SK-N-SH treated with all-trans-retinoic acid at 6 μM for 48 hours (cell line): ENCODE measurements at regions not wholly inside any gene's neighbourhood (a gene's known extent, or its start where the extent isn't known, plus 50 kb on each side); places are given as distances from the start of the nearest gene placed in this dataset.

Source experiments
- CREB5 ChIP-seq: fragments of 250-450 bp; sonication (Bioruptor Pico); IDR thresholded peaks from 2 replicates; pipeline ENCODE4 v1.5.1; 2020; ENCODE audit warnings: low read depth, mild to moderate bottlenecking, moderate library complexity
- GLIS3 ChIP-seq: fragments of 250-450 bp; sonication (Bioruptor Pico); IDR thresholded peaks from 2 replicates; pipeline ENCODE4 v1.5.0; 2020; ENCODE audit warnings: mild to moderate bottlenecking, moderate library complexity
- ZC3H10 ChIP-seq: fragments of 250-450 bp; sonication (Bioruptor Pico); IDR thresholded peaks from 2 replicates; pipeline ENCODE4 v1.5.1; 2021; ENCODE audit warnings: mild to moderate bottlenecking, moderate library complexity
- ZFP3 ChIP-seq: fragments of 250-450 bp; sonication (Bioruptor Pico); IDR thresholded peaks from 2 replicates; pipeline ENCODE4 v1.5.0; 2020; ENCODE audit warnings: mild to moderate bottlenecking, moderate library complexity
- ZNF565 ChIP-seq: fragments of 450-650 bp; formaldehyde crosslinking; conservative IDR thresholded peaks from 2 replicates; pipeline ENCODE4 v1.5.0; 2020; ENCODE audit warnings: low read depth, mild to moderate bottlenecking, moderate library complexity
- ZNF8 ChIP-seq: fragments of 450-650 bp; formaldehyde crosslinking; IDR thresholded peaks from 2 replicates; pipeline ENCODE4 v1.5.0; 2020; ENCODE audit warnings: mild to moderate bottlenecking, moderate library complexity
- TF ChIP-seq, protein P1 (sequence below): fragments of 250-450 bp; sonication (Bioruptor Pico); IDR thresholded peaks from 2 replicates; pipeline ENCODE4 v1.8.0; 2020; ENCODE audit warnings: mild to moderate bottlenecking, moderate library complexity, borderline replicate concordance

DNA sequence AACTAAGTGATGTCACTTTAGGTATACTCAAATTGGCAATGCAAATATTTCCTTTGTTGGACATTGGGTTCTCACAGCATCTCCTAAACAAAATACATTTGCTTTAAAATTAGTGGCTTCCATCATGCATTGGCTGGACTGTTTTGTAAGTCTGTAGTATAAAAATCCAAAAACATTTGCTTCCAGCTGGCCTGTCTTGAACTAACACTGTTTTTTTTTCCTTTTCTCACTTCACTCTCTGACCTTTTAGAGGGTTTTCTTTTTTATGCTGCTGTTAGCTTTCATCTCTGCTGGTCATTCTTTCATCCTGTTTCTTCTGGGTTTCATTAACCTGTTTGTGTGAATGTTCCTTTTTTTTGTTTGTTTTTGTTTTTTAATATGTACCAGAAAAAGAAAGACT is 121.7 kb upstream of the MLIP start:
- TF ChIP-seq, protein P1, sequence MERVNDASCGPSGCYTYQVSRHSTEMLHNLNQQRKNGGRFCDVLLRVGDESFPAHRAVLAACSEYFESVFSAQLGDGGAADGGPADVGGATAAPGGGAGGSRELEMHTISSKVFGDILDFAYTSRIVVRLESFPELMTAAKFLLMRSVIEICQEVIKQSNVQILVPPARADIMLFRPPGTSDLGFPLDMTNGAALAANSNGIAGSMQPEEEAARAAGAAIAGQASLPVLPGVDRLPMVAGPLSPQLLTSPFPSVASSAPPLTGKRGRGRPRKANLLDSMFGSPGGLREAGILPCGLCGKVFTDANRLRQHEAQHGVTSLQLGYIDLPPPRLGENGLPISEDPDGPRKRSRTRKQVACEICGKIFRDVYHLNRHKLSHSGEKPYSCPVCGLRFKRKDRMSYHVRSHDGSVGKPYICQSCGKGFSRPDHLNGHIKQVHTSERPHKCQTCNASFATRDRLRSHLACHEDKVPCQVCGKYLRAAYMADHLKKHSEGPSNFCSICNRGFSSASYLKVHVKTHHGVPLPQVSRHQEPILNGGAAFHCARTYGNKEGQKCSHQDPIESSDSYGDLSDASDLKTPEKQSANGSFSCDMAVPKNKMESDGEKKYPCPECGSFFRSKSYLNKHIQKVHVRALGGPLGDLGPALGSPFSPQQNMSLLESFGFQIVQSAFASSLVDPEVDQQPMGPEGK (CRISPR knock-in tag): no peak
- TF ChIP-seq ZNF565 (CRISPR knock-in tag) (no peak), GLIS3 (CRISPR knock-in tag) (no peak), CREB5 (CRISPR knock-in tag) (no peak), ZNF8 (CRISPR knock-in tag) (no peak), ZFP3 (CRISPR knock-in tag) (no peak), ZC3H10 (CRISPR knock-in tag) (no peak)
